Skin epidermis (tissue), 12 donors: ENCODE measurements at regions not wholly inside any gene's neighbourhood (a gene's known extent, or its start where the extent isn't known, plus 50 kb on each side); places are given as distances from the start of the nearest gene placed in this dataset.

Experiments
- H3K27ac ChIP-seq, 21 experiments: fragments of 200-600 bp; sonication (generic) in 11 of 21; one replicate each; pipeline ENCODE4 v1.5.0; 2020; ENCODE audit warnings: mild to moderate bottlenecking in 3 of 21, inconsistent platforms in 2 of 21, moderate library complexity in 2 of 21
- H3K4me3 ChIP-seq, 7 experiments: fragments of 200-600 bp; sonication (generic) in 2 of 7; one replicate each; pipeline ENCODE4 v1.5.0; 2020; ENCODE audit warnings: inconsistent platforms in 2 of 7, mild to moderate bottlenecking in 2 of 7, moderate library complexity in 1 of 7

DNA sequence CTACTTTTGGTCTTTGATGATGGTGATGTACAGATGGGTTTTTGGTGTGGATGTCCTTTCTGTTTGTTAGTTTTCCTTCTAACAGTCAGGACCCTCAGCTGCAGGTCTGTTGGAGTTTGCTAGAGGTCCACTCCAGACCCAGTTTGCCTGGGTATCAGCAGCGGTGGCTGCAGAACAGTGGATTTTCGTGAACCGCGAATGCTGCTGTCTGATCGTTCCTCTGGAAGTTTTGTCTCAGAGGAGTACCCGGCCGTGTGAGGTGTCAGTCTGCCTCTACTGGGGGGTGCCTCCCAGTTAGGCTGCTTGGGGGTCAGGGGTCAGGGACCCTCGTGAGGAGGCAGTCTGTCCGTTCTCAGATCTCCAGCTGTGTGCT, 56.6 kb upstream of the TNFAIP8 start:
- Histone ChIP-seq H3K4me3 (peak overlapping the region in 1 of 7 experiments; percentile 18), H3K27ac (peak overlapping the region in 4 of 21 experiments; percentile 42 to 84 (median 70))

DNA sequence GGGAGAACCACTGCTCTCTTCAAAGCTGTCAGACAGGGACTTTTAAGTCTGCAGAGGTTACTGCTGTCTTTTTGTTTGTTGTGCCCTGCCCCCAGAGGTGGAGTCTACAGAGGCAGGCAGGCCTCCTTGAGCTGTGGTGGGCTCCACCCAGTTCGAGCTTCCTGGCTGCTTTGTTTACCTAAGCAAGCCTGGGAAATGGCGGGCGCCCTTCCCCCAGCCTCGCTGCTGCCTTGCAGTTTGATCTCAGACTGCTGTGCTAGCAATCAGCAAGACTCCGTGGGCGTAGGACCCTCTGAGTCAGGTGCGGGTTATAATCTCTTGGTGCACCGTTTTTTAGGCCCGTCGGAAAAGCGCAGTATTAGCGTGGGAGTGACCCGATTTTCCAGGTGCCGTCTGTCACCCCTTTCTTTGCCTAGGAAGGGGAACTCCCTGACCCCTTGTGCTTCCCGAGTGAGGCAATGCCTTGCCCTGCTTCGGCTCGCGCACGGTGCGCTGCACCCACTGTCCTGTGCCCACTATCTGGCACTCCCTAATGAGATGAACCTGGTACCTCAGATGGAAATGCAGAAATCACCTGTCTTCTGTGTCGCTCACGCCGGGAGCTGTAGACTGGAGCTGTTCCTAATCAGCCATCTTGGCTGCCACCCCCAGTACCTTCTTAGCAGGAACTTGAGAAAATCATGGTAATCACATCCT, 56.1 kb upstream of the TNFAIP8 start:
- Histone ChIP-seq H3K27ac (peak overlapping the region in 7 of 21 experiments; percentile 8 to 84 (median 70)), H3K4me3 (peak overlapping the region in 3 of 7 experiments; percentile 7 to 18 (median 8))

DNA sequence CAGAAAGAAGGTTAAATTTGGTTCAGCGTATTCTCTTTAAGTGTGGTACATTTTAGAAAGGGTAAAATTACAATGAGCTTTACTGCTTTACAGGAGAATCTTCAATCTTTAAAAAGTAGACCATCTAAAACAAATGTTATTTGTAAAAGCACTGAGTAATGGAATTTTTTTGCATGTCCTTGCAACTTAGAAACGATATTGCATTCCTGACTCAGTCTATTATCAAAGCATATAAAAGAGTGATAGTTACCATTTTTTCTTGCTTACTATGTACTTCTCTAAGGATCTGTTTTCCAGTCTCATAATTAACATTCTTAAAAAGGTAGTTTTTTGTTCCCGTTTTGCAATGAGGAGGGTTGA, 55.5 kb upstream of the TNFAIP8 start:
- Histone ChIP-seq H3K4me3 (no peak overlapping the region), H3K27ac (peak overlapping the region in 6 of 21 experiments; percentile 8 to 84 (median 71))

DNA sequence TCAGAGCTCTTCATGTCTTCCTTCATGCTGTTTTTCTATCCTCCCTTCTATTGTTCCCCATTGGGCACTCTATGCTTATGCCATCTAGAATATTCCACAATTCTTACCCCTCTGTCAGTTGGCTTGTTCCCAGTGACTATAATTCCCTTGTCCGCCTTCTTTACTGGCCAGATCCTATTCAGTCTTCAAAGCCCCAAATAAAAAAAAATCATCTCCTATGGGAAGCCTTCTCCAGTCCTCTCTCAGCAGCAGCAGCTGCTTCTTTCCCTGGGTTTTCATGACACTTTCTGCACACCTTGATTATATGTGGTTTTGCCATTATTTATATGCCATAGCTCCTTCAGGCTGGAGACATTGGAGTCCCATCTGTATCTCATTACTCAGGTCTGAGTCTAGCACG, 54.6 kb upstream of the TNFAIP8 start:
- Histone ChIP-seq H3K4me3 (no peak overlapping the region), H3K27ac (no peak overlapping the region)

DNA sequence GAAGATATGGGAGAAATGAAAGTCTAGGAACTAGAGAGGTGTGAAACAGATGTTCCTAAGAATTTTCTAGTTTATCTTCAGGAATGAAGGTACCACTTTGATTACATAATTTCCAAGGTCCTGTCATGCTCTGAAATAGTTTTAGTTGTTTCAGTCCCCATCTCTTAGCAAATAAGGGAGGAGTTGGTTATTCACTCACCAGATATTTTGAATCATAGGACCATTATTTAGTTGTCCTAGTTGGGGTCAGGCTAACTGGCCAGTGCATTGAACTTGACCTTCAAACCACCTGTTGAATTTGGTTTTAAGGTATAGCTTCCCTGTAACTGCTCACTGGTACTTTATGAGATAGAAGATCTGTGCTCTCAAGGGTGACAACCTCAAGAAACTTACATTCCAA, 53.9 kb upstream of the TNFAIP8 start:
- no peak overlapping the region for H3K4me3 ChIP-seq
- H3K27ac ChIP-seq, result peak overlapping the region in 3 of 21 experiments; percentile 11 to 69 (median 49)

DNA sequence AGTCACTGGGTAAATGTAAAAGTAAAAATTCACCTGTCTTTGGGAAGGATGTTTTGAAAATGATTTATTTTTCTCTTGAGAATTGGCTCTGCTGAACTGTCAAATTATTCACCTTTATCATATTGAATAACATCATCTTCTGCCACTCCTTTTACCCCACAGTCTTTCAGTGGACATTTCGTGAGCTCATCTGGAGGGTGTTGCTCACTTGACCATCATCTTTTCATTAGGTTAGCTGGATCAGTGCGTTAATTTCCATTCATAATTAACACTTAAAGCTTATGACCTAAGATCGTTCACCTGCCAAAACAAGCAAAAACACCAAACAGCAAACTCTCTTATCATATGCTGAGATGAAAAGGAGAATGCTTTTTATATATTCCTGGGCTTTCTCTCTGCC, 53.4 kb upstream of the TNFAIP8 start:
- Histone ChIP-seq H3K4me3 (no peak overlapping the region), H3K27ac (peak overlapping the region in 2 of 21 experiments; percentile 49 to 69)

DNA sequence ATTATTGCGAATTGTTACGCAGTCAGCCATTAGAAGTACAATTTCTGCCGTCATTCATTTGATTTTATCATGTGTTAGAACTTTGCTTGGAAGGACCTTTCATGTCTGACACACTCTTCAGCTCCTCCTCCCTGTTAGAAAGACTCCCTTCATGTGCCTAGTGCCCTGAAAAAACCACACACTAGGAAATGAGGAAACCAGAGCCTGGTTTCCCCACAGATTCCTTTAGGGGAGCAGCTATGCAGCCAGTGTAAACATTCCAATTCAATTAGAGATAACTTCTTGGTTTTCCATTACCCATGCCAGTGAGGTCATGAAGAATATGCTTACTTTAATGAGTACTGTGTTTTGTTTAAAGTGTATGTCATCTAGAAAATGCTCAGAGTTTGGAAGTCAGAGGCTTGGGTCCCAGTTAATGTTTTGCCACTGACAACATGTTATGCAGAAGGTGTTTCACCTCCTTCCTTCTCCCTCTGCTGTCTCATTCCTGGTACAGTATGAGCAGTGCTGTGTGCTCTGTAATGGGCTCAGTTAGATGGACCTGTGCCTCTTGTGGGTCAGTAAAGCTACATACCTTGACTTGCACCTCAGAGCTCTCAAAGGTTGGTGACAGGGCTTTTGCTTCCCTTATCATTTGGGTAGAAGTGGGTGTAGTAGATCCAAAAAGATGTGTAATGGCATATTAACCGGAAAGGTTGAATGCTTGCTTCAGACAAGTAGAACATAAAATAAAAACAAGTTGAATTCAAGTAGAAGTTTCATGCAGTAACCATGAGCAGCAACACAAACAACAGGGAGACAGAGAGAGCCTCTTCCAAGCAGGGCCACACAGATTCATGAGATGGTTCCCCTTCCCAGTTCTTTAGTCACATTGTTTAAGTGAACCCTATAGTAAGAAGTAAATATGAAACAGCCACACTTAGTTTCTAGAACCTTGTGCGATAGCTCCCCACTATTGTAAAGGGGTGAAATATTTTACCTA, 52.6 kb upstream of the TNFAIP8 start:
- Histone ChIP-seq H3K4me3 (no peak overlapping the region), H3K27ac (peak overlapping the region in 11 of 21 experiments; percentile 5 to 69 (median 44))

DNA sequence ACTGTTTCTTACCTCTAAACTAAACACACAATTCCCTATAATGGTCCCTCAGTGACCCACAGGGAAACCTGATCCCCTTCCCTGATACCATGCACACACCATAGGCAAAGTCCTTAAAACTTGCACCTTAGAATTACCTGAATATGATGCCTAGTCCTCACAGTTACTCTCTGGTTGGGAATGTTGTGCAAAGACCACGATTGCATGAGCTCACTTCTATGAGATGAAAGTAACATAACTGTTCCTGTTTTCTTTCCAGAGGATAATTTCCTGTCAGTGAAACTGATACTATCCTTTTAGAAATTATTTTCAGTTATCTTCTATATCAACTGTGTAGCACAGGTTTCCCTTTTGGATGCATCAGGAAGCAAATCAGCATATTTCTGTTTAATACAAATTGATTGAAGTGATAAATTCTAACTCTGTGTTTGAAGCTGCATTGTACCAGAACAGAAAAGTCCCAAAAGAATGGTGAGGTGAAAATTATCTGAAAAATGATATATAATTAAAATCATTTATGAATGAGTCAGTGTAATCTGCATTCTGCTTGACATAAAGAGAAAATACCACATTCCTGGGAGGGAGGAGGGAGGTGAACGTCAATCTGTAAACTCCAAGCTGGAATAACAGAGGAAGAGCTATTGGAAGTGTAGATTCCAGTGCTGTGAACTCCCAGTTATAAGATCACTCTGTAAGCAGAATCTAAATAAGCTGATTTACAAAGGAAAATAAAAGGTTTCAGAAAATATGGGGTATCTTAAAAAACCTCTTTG, 51.2 kb upstream of the TNFAIP8 start:
- peak overlapping the region in 4 of 21 experiments; percentile 8 to 69 (median 60) for H3K27ac ChIP-seq
- no peak overlapping the region for H3K4me3 ChIP-seq
